SK-N-SH (cell line): ENCODE measurements at regions not wholly inside any gene's neighbourhood (a gene's known extent, or its start where the extent isn't known, plus 50 kb on each side); places are given as distances from the start of the nearest gene placed in this dataset.
A peak's percentile ranks its signal among the peaks of the same experiment; 100 is the strongest.

Source experiments
- CTCF ChIA-PET: fragments of 300-600, 350-600 bp; formaldehyde crosslinking; extraction: SDS; loops from one replicate; lab custom pipeline; 2021; lab: Yijun Ruan, JAX
- POLR2A ChIA-PET: fragments of 350-600 bp; sonication (Branson Sonifier 250); formaldehyde crosslinking; extraction: SDS; loops from one replicate; lab custom pipeline; 2020; ENCODE audit warnings: antibody characterized with exemption, inconsistent platforms; lab: Yijun Ruan, JAX
- DNase-seq: peaks from one replicate; pipeline ENCODE4 v3.0.0; 2012
- H2AFZ ChIP-seq: fragments of 200-600 bp; sonication (generic); 2 replicates; pipeline ENCODE4 v1.8.1; 2016; ENCODE audit warnings: antibody characterized with exemption, mild to moderate bottlenecking, low read depth
- H3F3A ChIP-seq: fragments of 200-600 bp; sonication (generic); replicated peaks from 2 replicates; pipeline ENCODE3; 2016; ENCODE audit warnings: antibody characterized with exemption, mild to moderate bottlenecking; ENCODE audit not compliant: insufficient read depth
- H3K27ac ChIP-seq, 2 experiments: fragments of 200-500 bp in 1 of 2; fragments of 200-600 bp in 1 of 2; sonication (Bioruptor generic) in 1 of 2; sonication (generic), shearing (Covaris generic) in 1 of 2; 2 replicates each; pipeline versions ENCODE4 v1.5.1 to v1.6.1; 2014 to 2016; ENCODE audit warnings: low read depth in 2 of 2, inconsistent platforms in 1 of 2, low read length in 1 of 2, mild to moderate bottlenecking in 1 of 2, mixed read lengths in 1 of 2
- H3K27me3 ChIP-seq: fragments of 200-600 bp; sonication (generic), shearing (Covaris generic); 2 replicates; pipeline ENCODE4 v1.6.1; 2016; ENCODE audit warnings: mixed run types; ENCODE audit not compliant: insufficient read depth
- H3K36me3 ChIP-seq, 2 experiments: fragments of 200-500 bp in 1 of 2; fragments of 200-600 bp in 1 of 2; sonication (Bioruptor generic) in 1 of 2; sonication (generic) in 1 of 2; replicated peaks in 1 of 2; 2 replicates each; pipeline versions ENCODE3 to v1.5.1; 2014 to 2016; ENCODE audit warnings: low read length in 1 of 2, mild to moderate bottlenecking in 1 of 2; ENCODE audit not compliant: insufficient read depth in 2 of 2, control insufficient read depth in 1 of 2
- H3K4me1 ChIP-seq, 2 experiments: fragments of 200-500 bp in 1 of 2; fragments of 200-600 bp in 1 of 2; sonication (Bioruptor generic) in 1 of 2; sonication (generic), shearing (Covaris generic) in 1 of 2; 2 replicates each; pipeline versions ENCODE4 v1.5.1 to v1.6.1; 2014 to 2016; ENCODE audit warnings: low read depth in 1 of 2, low read length in 1 of 2, mixed run types in 1 of 2; ENCODE audit not compliant: insufficient read depth in 2 of 2, control insufficient read depth in 1 of 2
- H3K4me2 ChIP-seq: fragments of 200-600 bp; sonication (generic), shearing (Covaris generic); 2 replicates; pipeline ENCODE4 v1.6.1; 2017; ENCODE audit warnings: mixed run types
- H3K4me3 ChIP-seq, 2 experiments: fragments of 200-500 bp in 1 of 2; fragments of 200-600 bp in 1 of 2; sonication (Bioruptor generic) in 1 of 2; sonication (generic), shearing (Covaris generic) in 1 of 2; 2 replicates each; pipeline versions ENCODE4 v1.5.1 to v1.8.1; 2014 to 2016; ENCODE audit warnings: low read depth in 2 of 2, inconsistent platforms in 1 of 2, low read length in 1 of 2, mild to moderate bottlenecking in 1 of 2, mixed read lengths in 1 of 2, moderate library complexity in 1 of 2
- H3K79me2 ChIP-seq: fragments of 200-600 bp; sonication (generic); 2 replicates; pipeline ENCODE4 v1.8.1; 2017; ENCODE audit warnings: mild to moderate bottlenecking; ENCODE audit not compliant: insufficient read depth
- H3K9ac ChIP-seq: fragments of 200-600 bp; sonication (generic); 2 replicates; pipeline ENCODE4 v1.6.1; 2017; ENCODE audit warnings: mixed run types
- H3K9me2 ChIP-seq: fragments of 200-600 bp; sonication (generic); 2 replicates; pipeline ENCODE4 v1.6.1; 2017; ENCODE audit warnings: mixed run types
- H3K9me3 ChIP-seq: fragments of 200-600 bp; sonication (generic); 2 replicates; pipeline ENCODE4 v1.6.1; 2017; ENCODE audit warnings: mixed run types, mild to moderate bottlenecking, moderate library complexity
- H4K20me1 ChIP-seq: fragments of 200-600 bp; sonication (generic); 2 replicates; pipeline ENCODE4 v1.6.1; 2017; ENCODE audit warnings: mild to moderate bottlenecking, mixed run types; ENCODE audit not compliant: insufficient read depth
- FOSL2 ChIP-seq: IDR thresholded peaks from 2 replicates; pipeline ENCODE4 v1.4.0; 2012; ENCODE audit warnings: low read depth, mild to moderate bottlenecking, moderate library complexity, borderline replicate concordance
- FOXM1 ChIP-seq: IDR thresholded peaks from 2 replicates; pipeline ENCODE4 v1.4.0; 2012; ENCODE audit warnings: low read depth, mild to moderate bottlenecking
- MEF2A ChIP-seq: IDR thresholded peaks from 2 replicates; pipeline ENCODE4 v1.4.0; 2012; ENCODE audit warnings: low read depth, borderline replicate concordance
- NFIC ChIP-seq: IDR thresholded peaks from 2 replicates; pipeline ENCODE4 v1.4.0; 2012; ENCODE audit warnings: borderline replicate concordance
- POLR2AphosphoS5 ChIP-seq: IDR thresholded peaks from 2 replicates; pipeline ENCODE4 v1.6.1; 2012; ENCODE audit warnings: low read depth, low read length
- YY1 ChIP-seq: IDR thresholded peaks from 2 replicates; pipeline ENCODE4 v1.4.0; 2012; ENCODE audit warnings: low read depth, mild to moderate bottlenecking
- WGBS: methylation state at CpG from one replicate; pipeline ENCODE4 v1.1.6; 2017; ENCODE audit warnings: low lambda C conversion rate; 5-methylcytosine and 5-hydroxymethylcytosine counted together
- TF ChIP-seq, protein P1 (sequence below): IDR thresholded peaks from 2 replicates; pipeline ENCODE4 v1.4.0; 2012; ENCODE audit warnings: low read depth, borderline replicate concordance

DNA sequence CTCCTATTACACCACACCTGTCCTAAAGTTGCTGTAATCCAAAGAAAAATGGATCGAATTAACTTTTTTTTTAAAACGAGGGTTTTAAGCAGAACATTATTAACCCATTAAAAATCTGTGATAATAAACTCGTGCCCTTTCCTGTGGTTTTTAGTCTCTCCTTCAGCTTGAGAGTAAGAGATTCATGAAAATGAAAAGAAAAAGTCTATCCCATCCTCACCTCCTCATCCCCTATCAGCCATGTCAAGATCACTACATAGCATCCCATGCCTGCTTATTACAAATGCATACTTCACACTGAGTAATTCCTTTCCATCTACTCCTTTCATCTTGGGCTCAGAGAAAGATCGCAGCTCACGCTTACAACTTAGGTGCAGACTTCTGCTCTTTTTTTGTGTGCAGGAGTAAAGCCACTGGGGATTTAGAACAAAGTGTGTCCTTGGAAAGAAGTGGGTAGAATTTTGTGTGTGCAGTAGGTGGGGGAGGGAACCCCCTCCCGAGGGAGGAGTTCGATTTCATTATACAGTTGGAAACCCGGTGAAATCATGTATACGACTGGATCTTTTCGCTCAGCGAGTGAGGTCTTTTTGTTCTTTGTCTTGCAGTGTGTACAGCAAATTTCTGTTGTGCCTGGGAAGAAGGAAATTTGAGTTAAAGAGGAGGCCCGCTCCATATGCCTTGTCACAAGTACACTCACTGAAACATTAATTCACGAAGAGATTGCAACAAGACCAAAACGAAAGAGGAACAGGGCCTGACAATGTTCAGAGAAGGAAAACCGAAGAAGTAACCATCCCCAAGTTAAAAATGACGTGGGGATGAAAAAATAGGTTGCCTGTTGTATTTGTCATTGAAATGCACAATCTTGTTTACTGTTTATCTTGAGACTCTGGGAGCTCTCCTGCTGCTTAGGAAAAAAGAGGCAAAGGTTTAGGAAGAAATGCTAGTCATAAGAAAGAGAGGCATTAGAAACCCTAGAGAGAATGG is 146.5 kb upstream of the ZNF217 start:
- ChIA-PET CTCF (interaction anchor here (1.2 to 2.0 kb wide), 2 partner anchors 9 to 176 kb away, joined by 3 to 6 read pairs; no protein-coding TSS in a partner anchor), POLR2A (no interaction called here)
- Histone ChIP-seq H3K9me2 (no peaks in the 10 kb centered on the region), H2AFZ (peak overlapping the region; percentile 63), H3K27ac (no peak overlapping the region), H3K27me3 (no peaks in the 10 kb centered on the region), H3K9me3 (no peaks in the 10 kb centered on the region), H3K4me1 (peaks cover 26 to 44% of the 10 kb centered on the region in 2 experiments), H3K4me2 (no peak overlapping the region), H3F3A (peaks cover 18% of the 10 kb centered on the region), H3K9ac (no peak overlapping the region), H3K79me2 (no peaks in the 10 kb centered on the region), H3K36me3 (no peaks in the 10 kb centered on the region), H3K4me3 (no peak overlapping the region), H4K20me1 (no peaks in the 10 kb centered on the region)
- DNase-seq = no peak
- TF ChIP-seq FOXM1 (no peak), MEF2A (no peak), NFIC (no peak), FOSL2 (no peak), POLR2AphosphoS5 (no peak), YY1 (no peak)
- TF ChIP-seq, protein P1, sequence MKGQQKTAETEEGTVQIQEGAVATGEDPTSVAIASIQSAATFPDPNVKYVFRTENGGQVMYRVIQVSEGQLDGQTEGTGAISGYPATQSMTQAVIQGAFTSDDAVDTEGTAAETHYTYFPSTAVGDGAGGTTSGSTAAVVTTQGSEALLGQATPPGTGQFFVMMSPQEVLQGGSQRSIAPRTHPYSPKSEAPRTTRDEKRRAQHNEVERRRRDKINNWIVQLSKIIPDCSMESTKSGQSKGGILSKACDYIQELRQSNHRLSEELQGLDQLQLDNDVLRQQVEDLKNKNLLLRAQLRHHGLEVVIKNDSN = no peak
- WGBS = 84% methylated on average over 16 of the region's 16 CpGs

DNA sequence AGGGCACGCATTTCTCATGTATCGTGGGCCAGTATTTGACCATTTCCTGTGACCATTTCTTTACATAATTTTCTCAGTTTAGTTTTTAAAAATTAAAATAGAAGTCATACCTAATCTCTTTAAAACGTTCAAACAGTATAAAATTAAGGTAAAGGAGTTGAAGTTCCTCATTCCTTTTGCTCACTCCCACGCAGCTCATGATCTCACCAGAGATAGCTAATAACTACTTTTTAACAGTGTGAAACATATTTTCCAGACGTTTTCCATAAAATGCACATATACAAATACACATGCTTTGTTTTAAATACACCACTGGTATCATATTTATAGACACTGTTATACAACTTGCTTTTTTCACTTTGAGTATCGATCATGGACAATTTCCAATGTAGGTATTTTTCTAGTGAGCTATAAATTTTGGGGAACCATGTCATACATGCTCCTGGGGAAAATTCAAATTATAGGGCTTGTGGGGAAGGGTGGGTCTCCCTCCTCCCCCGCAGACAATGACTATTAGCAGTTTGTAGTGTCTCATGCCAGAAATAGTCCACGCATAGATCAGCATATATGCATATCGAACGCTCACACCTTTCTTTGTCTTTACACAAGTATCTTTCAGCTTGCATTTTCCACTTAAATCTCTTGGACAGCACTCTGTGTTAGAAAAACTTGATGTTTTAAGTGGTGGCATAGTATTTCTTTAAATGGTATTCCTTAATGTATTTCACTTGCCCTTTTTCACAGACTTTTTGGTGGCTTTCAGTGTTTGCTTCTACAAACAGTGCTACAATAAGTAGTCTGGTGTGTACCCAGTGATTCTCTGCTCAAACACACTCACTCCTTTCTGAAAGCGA is 145.5 kb upstream of the ZNF217 start:
- Histone ChIP-seq H3K4me2 (no peak overlapping the region), H3F3A (peaks cover 25% of the 10 kb centered on the region), H3K9me3 (no peaks in the 10 kb centered on the region), H3K9ac (peak overlapping the region; percentile 51; the same call in 1 of the 2 replicates), H2AFZ (peak overlapping the region; percentile 77), H3K9me2 (no peaks in the 10 kb centered on the region), H3K27me3 (no peaks in the 10 kb centered on the region), H4K20me1 (no peaks in the 10 kb centered on the region), H3K36me3 (no peaks in the 10 kb centered on the region), H3K79me2 (no peaks in the 10 kb centered on the region), H3K4me3 (no peak overlapping the region), H3K4me1 (peaks cover 26 to 47% of the 10 kb centered on the region in 2 experiments), H3K27ac (peak overlapping the region; percentile 58 to 67; a peak in 3 of 4 replicates)
- ChIA-PET CTCF (interaction anchor here (1.2 kb wide), 1 partner anchor 10 kb away, joined by 3 read pairs; no protein-coding TSS in a partner anchor), POLR2A (interaction anchor here (1.0 kb wide), 1 partner anchor 126 kb away, joined by 3 read pairs; no protein-coding TSS in a partner anchor)
- 74% methylated on average over 11 of the region's 11 CpGs for WGBS
- no peak for TF ChIP-seq POLR2AphosphoS5
- TF ChIP-seq MEF2A = 0 out of 2 replicates have a peak, but pooled peaks have one; percentile 22
- no peak for DNase-seq
